Thyroid gland (tissue), 4 donors: ENCODE measurements at regions not wholly inside any gene's neighbourhood (a gene's known extent, or its start where the extent isn't known, plus 50 kb on each side); places are given as distances from the start of the nearest gene placed in this dataset.

Experiments
- CTCF ChIP-seq, 6 experiments: fragments of 200-600 bp in 3 of 6; fragments of 450-650 bp in 3 of 6; sonication (generic) in 3 of 6; IDR thresholded peaks; one replicate each; pipeline ENCODE4 v1.5.1; 2016 to 2019; ENCODE audit warnings: antibody characterized with exemption in 6 of 6, mild to moderate bottlenecking in 2 of 6, inconsistent platforms in 1 of 6, moderate library complexity in 1 of 6
- POLR2A ChIP-seq, 2 donors: fragments of 450-650 bp; IDR thresholded peaks; one replicate each; pipeline ENCODE4 v1.6.1; 2017; ENCODE audit warnings: antibody characterized with exemption in 2 of 2, mild to moderate bottlenecking in 2 of 2, moderate library complexity in 1 of 2

GRCh38 chr12:93157279-93157678 is 220.4 kb upstream of the NUDT4 start:
- TF ChIP-seq CTCF (IDR thresholded peaks at IDR 0.05) = no peak
- TF ChIP-seq POLR2A (IDR thresholded peaks at IDR 0.05) = no peak
